Tibial nerve (tissue), 4 donors: ENCODE measurements at regions not wholly inside any gene's neighbourhood (a gene's known extent, or its start where the extent isn't known, plus 50 kb on each side); places are given as distances from the start of the nearest gene placed in this dataset.

Source experiments
- DNase-seq, 2 donors: peaks; one replicate each; pipeline ENCODE4 v3.0.0-alpha.2; 2019; ENCODE audit warnings: low spot score in 2 of 2
- H3K27ac ChIP-seq, 4 donors: fragments of 200-600 bp; sonication (generic) in 3 of 4; one replicate each; pipeline ENCODE4 v1.5.1; 2017 to 2019; ENCODE audit warnings: mild to moderate bottlenecking in 1 of 4
- H3K27me3 ChIP-seq, 2 donors: fragments of 200-600 bp; sonication (generic) in 1 of 2; one replicate each; pipeline versions ENCODE4 v1.5.1 to v1.6.0; 2017 to 2019
- H3K36me3 ChIP-seq, 3 donors: fragments of 200-600 bp; sonication (generic); one replicate each; pipeline ENCODE4 v1.5.1; 2018 to 2019
- H3K4me1 ChIP-seq, 4 donors: fragments of 200-600 bp; sonication (generic) in 3 of 4; one replicate each; pipeline ENCODE4 v1.5.1; 2017 to 2019
- H3K4me3 ChIP-seq, 4 donors: fragments of 200-600 bp; sonication (generic) in 3 of 4; one replicate each; pipeline ENCODE4 v1.5.1; 2017 to 2019; ENCODE audit warnings: mild to moderate bottlenecking in 1 of 4, moderate library complexity in 1 of 4
- H3K9me3 ChIP-seq, 4 donors: fragments of 200-600 bp; sonication (generic) in 3 of 4; one replicate each; pipeline ENCODE4 v1.5.1; 2017 to 2019
- CTCF ChIP-seq, 5 experiments: fragments of 200-600 bp in 3 of 5; fragments of 450-650 bp in 2 of 5; sonication (generic) in 3 of 5; IDR thresholded peaks; one replicate each; pipeline ENCODE4 v1.5.1; 2016 to 2019; ENCODE audit warnings: antibody characterized with exemption in 5 of 5, mild to moderate bottlenecking in 3 of 5, moderate library complexity in 2 of 5
- EP300 ChIP-seq, 2 donors: sonication (generic); formaldehyde crosslinking; IDR thresholded peaks; one replicate each; pipeline ENCODE4 v1.6.1; 2017; ENCODE audit warnings: antibody characterized with exemption in 2 of 2, mild to moderate bottlenecking in 1 of 2
- POLR2A ChIP-seq, 2 donors: fragments of 450-650 bp; IDR thresholded peaks; one replicate each; pipeline ENCODE4 v1.6.1; 2017; ENCODE audit warnings: antibody characterized with exemption in 2 of 2, mild to moderate bottlenecking in 2 of 2, moderate library complexity in 2 of 2
- WGBS, 2 donors: methylation state at CpG; one replicate each; pipeline ENCODE4 v1.1.5; 2018; 5-methylcytosine and 5-hydroxymethylcytosine counted together

DNA sequence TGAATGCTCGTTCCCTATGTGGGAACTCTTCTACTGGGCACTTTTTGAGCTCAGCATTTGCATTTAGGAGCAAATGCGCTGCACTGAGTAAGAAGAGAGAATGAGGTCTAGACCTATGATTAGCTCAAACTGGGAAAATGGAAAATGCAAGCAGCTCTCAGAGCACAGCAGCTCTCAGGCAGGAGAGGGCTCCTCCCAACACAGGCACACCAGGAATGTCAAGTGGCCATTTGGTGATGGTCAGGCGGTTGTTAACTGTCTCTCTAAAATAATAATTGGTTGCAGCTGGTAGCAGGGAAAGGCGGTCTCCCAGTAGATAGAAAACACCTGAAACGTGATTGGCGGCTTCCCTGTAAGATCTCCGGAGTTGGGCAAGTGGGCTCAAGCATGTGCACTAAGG, 162.0 kb upstream of the ECI2 start:
- DNase-seq, result no peak
- WGBS, 2 donors, result 94% methylated on average over 7 of the region's 7 CpGs
- no peak overlapping the region for H3K27ac ChIP-seq
- no peaks in the 10 kb centered on the region for H3K27me3 ChIP-seq
- no peak overlapping the region for H3K4me3 ChIP-seq
- TF ChIP-seq CTCF (IDR thresholded peaks at IDR 0.05), result no peak
- TF ChIP-seq EP300 (IDR thresholded peaks at IDR 0.05), result no peak
- no peak for TF ChIP-seq POLR2A (IDR thresholded peaks at IDR 0.05)
- no peaks in the 10 kb centered on the region for H3K36me3 ChIP-seq
- H3K9me3 ChIP-seq, result peaks cover 0 to 5% (median 0%) of the 10 kb centered on the region in 4 donors
- H3K4me1 ChIP-seq, result peaks cover 0 to 15% (median 0%) of the 10 kb centered on the region in 4 donors

- no peak for DNase-seq
- Histone ChIP-seq H3K27ac (no peak overlapping the region), H3K27me3 (no peaks in the 10 kb centered on the region), H3K9me3 (peaks cover 0 to 5% (median 0%) of the 10 kb centered on the region in 4 donors), H3K4me3 (no peak overlapping the region), H3K36me3 (no peaks in the 10 kb centered on the region), H3K4me1 (peaks cover 0 to 13% (median 1%) of the 10 kb centered on the region in 4 donors)
- 70 to 72% methylated on average over 3 of the region's 3 CpGs for WGBS, 2 donors
- TF ChIP-seq EP300 (IDR thresholded peaks at IDR 0.05), result no peak
- no peak for TF ChIP-seq POLR2A (IDR thresholded peaks at IDR 0.05)
- no peak for TF ChIP-seq CTCF (IDR thresholded peaks at IDR 0.05)
These were observed 161.2 kb upstream of the ECI2 start for GRCh38 chr6:4296552-4296951.

DNA sequence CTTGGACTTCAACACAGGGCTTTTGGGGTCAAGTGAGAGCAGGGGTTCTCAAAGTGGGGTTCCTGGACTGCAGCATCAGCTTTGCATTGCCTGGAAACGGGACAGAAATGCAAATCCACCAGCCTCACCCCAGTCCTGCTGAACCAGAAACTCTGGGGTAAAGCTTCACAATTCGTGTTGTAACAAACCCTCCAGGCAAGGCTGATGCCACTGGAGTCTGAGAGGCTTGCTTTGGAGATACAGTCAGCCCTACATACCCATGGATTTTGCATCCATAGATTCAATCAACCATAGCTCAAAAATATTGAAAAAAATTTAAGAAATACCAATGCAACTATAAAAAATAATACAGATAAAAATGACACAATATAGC, 160.4 kb upstream of the ECI2 start:
- Histone ChIP-seq H3K36me3 (no peaks in the 10 kb centered on the region), H3K27ac (no peak overlapping the region), H3K9me3 (peaks cover 0 to 5% (median 0%) of the 10 kb centered on the region in 4 donors), H3K27me3 (no peaks in the 10 kb centered on the region), H3K4me1 (peaks cover 0 to 10% (median 1%) of the 10 kb centered on the region in 4 donors), H3K4me3 (no peak overlapping the region)
- no peak for DNase-seq
- TF ChIP-seq EP300 (IDR thresholded peaks at IDR 0.05) (no peak), CTCF (IDR thresholded peaks at IDR 0.05) (no peak), POLR2A (IDR thresholded peaks at IDR 0.05) (no peak)
- WGBS, 2 donors, result 30 to 50% methylated on average over 2 of the region's 2 CpGs

- Histone ChIP-seq H3K27ac (peak overlapping the region in 1 of 4 donors; percentile 16), H3K4me3 (no peak overlapping the region), H3K9me3 (peaks cover 0 to 5% (median 0%) of the 10 kb centered on the region in 4 donors), H3K27me3 (no peaks in the 10 kb centered on the region), H3K36me3 (no peaks in the 10 kb centered on the region), H3K4me1 (peaks cover 0 to 10% (median 1%) of the 10 kb centered on the region in 4 donors)
- TF ChIP-seq POLR2A (IDR thresholded peaks at IDR 0.05) (no peak), EP300 (IDR thresholded peaks at IDR 0.05) (no peak), CTCF (IDR thresholded peaks at IDR 0.05) (no peak)
- no peak for DNase-seq
- WGBS, 2 donors, result 57% methylated on average over 8 to 10 of the region's 10 CpGs
These were observed 159.8 kb upstream of the ECI2 start for GRCh38 chr6:4295058-4295782.

- Histone ChIP-seq H3K27ac (no peak overlapping the region), H3K9me3 (peaks cover 0 to 5% (median 0%) of the 10 kb centered on the region in 4 donors), H3K4me3 (no peak overlapping the region), H3K27me3 (no peaks in the 10 kb centered on the region), H3K4me1 (peaks cover 0 to 10% (median 1%) of the 10 kb centered on the region in 4 donors), H3K36me3 (no peaks in the 10 kb centered on the region)
- TF ChIP-seq CTCF (IDR thresholded peaks at IDR 0.05) (no peak), EP300 (IDR thresholded peaks at IDR 0.05) (no peak), POLR2A (IDR thresholded peaks at IDR 0.05) (no peak)
- WGBS, 2 donors, result 82 to 83% methylated on average over 4 to 9 of the region's 9 CpGs
- DNase-seq, result no peak
These were observed 159.3 kb upstream of the ECI2 start for GRCh38 chr6:4294636-4295035.
